NOMO-1 (cell line): ENCODE measurements at regions not wholly inside any gene's neighbourhood (a gene's known extent, or its start where the extent isn't known, plus 50 kb on each side); places are given as distances from the start of the nearest gene placed in this dataset.
A peak's percentile ranks its signal among the peaks of the same experiment; 100 is the strongest.
"Not testable (repeated sequence)": the region's sequence is repeated elsewhere in the genome, so short reads cannot be mapped to it uniquely, and the experiment has no call there.

Experiments used
- DNase-seq, 2 experiments: peaks; one replicate each; lab custom pipeline; 2025; ENCODE audit not compliant: unreplicated experiment in 2 of 2; lab: John Stamatoyannopoulos, UW

DNA sequence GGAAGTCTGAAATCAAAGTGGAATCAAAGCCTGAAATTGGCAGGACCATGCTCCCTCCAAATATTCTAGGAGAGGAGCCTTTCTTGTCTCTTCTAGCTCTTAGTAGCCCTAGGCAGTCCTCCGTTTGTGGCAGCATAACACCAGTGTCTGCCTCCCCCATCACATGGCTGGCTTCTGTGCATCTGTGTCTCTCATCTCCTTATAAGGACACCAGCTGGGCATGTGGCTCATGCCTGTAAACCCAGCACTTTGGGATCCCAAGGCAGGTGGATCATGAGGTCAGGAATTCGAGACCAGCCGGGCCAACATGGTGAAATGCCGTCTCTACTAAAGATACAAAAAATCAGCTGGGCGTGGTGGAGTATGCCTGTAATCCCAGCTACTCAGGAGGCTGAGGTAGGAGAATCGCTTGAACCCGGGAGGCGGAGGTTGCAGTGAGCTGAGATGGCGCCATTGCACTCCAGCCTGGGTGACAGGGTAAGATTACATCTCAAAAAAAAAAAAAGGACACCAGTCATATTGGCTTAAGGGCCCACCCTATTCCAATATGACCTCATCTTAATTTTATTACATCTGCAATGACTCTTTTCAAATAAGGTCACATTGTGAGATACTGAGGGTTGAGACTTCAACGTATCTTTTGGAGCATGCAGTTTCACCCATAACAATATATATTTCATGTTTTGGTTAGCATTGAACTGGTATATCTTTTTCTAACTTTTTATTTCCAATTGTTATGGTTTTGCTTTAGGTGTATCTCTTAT lies 148.0 kb upstream of the TPM1 start:
- no peak for DNase-seq

- DNase-seq, result no peak
Measured at GRCh38 chr15:62895139-62895866, 147.2 kb upstream of the TPM1 start.

- DNase-seq, result no peak
Measured at GRCh38 chr15:62895905-62896316, 146.6 kb upstream of the TPM1 start.

DNA sequence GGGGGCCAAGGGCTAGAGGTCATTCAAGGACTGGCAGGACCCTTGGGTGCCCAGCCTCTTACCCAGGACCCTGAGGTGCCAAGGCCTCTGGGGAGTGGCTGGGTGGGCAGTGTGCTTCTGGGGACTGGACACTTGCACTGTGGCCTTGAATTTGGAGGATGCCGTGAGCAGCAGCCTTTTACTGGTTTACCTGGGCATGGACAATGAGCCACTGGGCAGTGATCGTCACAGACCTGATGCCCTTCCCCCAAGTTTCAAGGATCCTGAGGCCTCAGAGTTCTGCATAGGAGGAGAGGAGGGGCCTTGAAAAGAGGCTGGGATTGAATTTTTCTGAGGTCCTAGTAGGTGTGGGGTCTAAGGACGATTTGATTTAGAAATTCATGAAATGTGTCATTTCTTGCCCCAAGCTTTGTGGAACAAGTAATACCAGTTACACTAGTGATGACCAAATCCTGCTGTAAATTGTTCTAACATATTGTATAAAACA lies 146.1 kb upstream of the TPM1 start:
- DNase-seq, result no peak

DNA sequence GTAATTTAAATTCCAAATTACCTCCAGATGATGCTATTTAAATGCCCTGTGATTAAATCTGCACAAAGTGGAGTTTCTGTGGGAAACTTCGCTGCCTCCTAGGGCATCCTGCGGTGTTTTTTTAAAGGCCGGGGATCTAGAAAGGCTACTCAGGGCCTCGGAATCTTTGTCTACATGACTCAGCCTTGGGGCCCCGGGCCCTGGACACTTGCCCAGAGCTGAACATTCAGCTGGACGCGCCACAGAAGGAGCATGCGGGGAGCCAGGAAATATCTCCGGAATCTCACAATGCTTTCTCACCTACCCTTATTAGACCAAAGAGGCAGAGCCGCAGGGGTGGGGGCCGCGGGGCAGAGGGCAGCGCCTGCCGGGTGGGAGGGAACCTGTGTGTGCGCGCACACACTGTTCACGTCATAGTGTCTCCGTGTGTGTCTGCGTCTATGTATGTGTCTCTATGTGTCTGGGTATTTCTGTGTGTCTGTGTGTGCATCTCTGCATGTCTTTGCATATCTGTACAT lies 145.5 kb upstream of the TPM1 start:
- DNase-seq, result no peak

DNA sequence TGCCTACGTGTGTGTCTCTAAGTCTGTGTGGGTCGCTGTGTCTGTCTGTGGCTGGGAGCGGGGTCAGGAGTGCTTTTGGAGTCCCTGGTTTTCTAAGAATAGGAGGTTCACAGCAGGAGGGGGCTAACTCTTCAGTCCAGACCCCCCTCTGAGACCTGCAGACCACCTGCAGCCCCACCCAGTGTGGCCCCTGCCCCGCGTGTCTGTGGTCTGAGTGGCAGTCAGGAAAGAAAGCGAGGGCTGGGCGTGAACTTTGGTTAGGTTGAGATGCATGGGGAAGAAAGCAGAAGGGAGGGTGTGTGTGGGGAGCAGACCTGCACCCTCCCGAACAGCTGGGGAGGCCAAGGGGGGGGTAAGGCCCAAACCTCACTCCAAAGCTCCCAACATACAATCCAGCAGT lies 144.9 kb upstream of the TPM1 start:
- no peak for DNase-seq

GRCh38 chr15:62899090-62899493 lies 143.5 kb upstream of the TPM1 start:
- no peak for DNase-seq

- DNase-seq, result peak in 1 of 2 experiments; percentile 21
Measured at GRCh38 chr15:62900071-62900802, 142.3 kb upstream of the TPM1 start.

DNA sequence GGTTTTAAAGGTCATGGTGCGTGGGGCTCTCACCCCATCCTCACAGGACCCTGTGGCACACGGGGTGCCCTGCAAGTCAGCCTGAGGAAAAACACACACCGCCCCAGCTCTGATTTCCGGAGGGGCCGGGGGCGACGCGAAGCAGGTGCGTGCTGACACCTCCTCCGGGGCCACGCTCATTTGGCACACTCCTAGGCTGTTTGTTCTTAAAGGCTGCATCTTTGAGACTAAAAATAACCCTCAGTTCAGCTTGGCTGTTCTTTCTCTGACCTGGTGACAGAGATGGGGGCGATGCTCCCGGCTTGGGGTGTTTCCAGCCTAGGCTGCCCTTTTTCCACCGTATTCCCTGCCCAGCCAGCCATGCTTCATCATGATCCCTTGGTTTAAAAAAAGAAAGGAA lies 141.5 kb upstream of the TPM1 start:
- DNase-seq, result no peak

DNA sequence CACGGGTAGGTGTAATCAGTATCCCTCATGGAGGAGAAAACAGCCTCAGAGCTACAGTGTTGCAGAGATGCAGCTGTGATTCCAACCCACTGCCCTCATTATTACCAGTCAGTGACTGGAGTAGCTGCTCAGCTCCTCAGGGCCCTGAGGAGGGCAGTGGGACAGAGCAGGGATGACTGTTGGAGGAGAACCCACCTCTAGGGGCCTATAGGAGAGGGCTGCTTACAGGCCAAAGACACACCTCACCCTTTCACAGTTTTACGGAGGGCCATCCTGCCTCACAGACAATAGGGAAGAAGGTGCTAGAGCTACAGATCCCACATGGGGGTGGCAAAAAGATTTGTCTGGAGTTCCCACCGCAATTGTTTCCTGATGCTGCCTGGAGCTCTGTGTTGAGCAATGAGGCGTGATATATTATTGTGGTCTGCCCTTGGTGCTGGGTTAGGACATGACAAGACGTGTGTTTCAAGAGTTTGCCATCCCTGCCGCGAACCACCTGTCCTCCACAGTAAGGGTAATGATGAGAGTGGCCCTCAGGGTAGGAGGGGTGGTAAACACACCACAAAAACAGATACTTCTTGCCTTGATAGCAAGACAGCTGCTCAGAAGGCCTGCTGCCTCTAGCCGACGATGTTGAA lies 140.5 kb upstream of the TPM1 start:
- peak; percentile 60 to 66 for DNase-seq

GRCh38 chr15:62902821-62903220 lies 139.7 kb upstream of the TPM1 start:
- DNase-seq, result no peak

GRCh38 chr15:62903437-62903836 lies 139.1 kb upstream of the TPM1 start:
- DNase-seq, result no peak

DNA sequence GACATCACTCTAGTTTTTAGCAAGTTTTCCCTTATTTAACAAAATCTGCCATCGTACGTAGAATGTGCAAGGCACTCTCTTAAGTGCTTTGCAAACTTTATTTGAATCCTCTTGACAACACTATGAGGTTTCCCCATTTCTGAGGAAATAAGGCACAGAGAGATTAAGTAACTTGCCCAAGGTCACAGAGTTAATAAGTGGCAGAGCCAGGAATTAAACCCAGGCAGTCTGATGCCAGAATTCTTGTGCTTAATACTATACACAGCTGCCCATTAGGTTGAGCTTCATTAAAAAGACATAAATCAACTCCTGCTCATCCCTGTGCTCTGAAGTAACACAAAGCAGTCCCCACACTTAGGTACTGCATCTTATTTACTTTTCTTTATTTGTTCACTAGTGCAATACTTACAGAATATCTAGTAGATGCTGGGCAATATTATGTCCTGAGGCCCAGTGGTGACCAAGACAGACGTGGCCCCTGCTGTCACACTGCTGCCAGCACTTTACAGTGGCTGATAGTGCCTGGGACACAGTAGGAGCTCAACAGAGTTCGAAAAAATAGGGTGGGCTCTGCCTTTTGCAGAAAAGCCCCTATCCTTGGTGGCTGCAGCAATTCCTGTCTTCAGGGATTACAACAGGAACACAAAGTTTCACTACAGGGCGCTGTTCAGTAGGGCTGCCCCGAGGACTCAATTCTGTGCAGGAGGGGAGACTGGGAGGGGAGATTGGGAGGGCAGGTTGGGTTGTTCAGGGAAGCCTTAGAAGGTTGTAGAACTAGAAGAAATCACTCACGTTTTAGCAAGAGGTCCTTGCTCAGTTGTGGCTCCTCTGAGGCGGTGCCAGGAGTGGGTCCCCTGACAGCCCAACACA lies 138.3 kb upstream of the TPM1 start:
- DNase-seq, result no peak

DNA sequence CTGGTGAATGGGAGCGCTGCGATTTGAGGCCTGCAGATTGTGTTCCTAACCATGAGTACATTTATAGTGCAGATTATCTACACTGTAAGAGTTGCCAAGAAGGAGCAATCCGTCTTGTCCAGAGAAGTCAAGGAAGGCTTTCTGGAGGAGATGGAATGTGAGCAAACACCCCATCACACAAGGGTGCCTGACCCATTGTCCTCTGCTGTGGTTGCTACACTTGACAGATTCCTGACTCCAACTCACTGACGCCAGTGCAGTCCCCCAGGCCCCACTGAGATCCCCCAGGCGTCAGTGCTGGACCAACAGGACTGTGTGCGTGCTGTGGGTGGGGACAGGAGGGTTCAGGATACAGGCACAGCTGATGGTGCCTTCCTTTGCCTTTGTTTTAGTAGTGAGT lies 135.9 kb upstream of the TPM1 start:
- DNase-seq, result no peak

GRCh38 chr15:62907275-62907674 lies 135.3 kb upstream of the TPM1 start:
- no peak for DNase-seq

DNA sequence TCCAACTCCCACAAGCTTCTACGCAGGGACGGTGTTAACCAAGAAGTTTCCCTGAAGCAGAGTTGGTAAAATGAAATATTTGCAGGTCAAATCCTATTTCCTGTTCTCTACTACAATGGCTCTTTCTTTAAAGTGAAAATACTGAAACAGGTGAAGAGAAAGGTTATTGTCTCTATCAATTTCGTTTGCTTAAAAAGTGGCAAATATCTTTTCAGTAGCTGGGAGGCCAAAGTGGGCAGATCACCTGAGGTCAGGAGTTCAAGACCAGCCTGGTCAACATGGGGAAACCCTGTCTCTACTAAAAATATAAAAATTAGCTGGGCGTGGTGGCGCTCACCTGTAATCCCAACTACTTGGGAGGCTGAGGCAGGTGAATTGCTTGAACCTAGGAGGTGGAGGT lies 134.2 kb upstream of the TPM1 start:
- not testable (repeated sequence) for DNase-seq

GRCh38 chr15:62909257-62909656 lies 133.3 kb upstream of the TPM1 start:
- no peak for DNase-seq

- DNase-seq, result no peak
Measured at GRCh38 chr15:62912282-62912681, 130.3 kb upstream of the TPM1 start.

GRCh38 chr15:62912808-62913207 lies 129.7 kb upstream of the TPM1 start:
- DNase-seq, result no peak

GRCh38 chr15:62913246-62913645 lies 129.3 kb upstream of the TPM1 start:
- no peak for DNase-seq
